ENCODE measurements at regions not wholly inside any gene's neighbourhood (a gene's known extent, or its start where the extent isn't known, plus 50 kb on each side); places are given as distances from the start of the nearest gene placed in this dataset.

DNA sequence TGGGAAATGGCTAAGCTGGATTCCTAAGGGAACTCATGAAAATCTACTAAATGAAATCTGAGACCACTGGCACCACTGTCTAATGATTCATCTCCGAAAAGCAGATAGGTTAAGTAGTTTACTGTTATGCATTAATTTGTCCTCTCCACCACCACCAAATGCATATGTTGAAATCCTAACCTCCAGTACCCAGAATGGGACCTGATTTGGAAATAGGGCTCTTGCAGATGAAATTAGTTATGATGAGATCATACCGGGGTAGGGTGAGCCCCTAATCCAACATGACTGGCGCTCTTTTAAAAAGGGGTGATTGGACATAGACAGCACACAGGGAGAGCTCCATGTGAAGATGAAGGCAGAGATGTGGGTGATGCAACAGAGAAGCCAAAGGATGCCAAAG, 124.9 kb upstream of the GUCY1A1 start:
- TF ChIP-seq CTCF (IDR thresholded peaks at IDR 0.05) (no peak), EZH2 (IDR thresholded peaks at IDR 0.05) (no peak)

All from neural progenitor cell (in vitro differentiated cells).